GM23248 (cell line): ENCODE measurements at regions not wholly inside any gene's neighbourhood (a gene's known extent, or its start where the extent isn't known, plus 50 kb on each side); places are given as distances from the start of the nearest gene placed in this dataset.

ENCODE experiments used
- EZH2 ChIP-seq: fragments of 200-600 bp; sonication (generic); IDR thresholded peaks from 2 replicates; pipeline ENCODE4 v1.6.1; 2018; ENCODE audit warnings: antibody characterized with exemption, mild to moderate bottlenecking; ENCODE audit not compliant: insufficient read depth, poor library complexity, severe bottlenecking
- EZH2phosphoT487 ChIP-seq: fragments of 200-600 bp; sonication (generic); IDR thresholded peaks from 2 replicates; pipeline ENCODE4 v1.6.1; 2018; ENCODE audit warnings: antibody characterized with exemption, moderate library complexity, mild to moderate bottlenecking, low read depth; ENCODE audit not compliant: insufficient read depth

DNA sequence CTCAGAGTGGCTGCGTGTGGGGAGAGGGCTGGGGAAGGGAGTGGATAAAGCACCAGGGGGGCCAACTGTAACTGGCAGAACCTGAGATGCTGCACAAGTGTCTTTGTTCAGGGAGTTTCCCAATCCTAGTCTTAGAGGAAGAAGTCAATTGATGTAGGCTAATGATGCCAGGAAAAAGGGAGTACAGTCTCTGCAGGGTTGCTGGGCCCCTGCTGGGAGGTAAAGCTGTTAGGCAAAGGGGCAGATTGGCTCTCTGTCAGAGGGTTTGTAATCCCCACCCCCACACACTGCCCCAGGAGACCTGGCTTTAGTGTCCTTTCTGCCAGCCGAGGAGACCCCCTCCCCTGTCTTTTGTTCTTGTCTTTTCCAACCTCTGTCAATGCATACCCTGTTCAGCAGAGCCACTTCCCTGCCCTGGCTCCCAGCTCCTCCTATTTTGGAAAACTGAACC is 178.4 kb downstream of the KCNA5 start:
- TF ChIP-seq EZH2phosphoT487 (no peak), EZH2 (no peak)
